IPS-NIHi11 (cell line): ENCODE measurements at regions not wholly inside any gene's neighbourhood (a gene's known extent, or its start where the extent isn't known, plus 50 kb on each side); places are given as distances from the start of the nearest gene placed in this dataset.
"Not testable (repeated sequence)": the region's sequence is repeated elsewhere in the genome, so short reads cannot be mapped to it uniquely, and the experiment has no call there.

Source experiments
- DNase-seq: peaks from one replicate; pipeline ENCODE4 v3.0.0; 2012; ENCODE audit warnings: mixed read lengths, low spot score

DNA sequence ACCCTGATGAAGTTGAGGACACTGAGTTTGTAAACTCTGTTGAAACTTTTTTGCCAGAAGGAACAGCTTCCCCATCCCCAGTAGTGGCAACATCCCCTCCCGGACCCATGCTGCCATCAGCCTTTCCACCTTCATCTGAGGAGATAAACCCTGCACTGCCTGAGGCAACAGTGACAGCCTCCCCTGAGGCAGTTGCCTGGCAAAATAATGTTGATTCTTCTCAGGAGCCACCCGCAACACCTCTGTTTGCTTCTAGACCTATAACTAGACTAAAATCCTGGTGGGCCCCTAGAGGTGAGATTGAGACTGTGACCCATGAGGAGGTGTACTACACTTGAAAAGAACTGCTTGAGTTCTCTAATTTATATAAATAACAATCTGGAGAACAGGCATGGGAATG, 597.6 kb upstream of the NR3C2 start:
- not testable (repeated sequence) for DNase-seq

DNA sequence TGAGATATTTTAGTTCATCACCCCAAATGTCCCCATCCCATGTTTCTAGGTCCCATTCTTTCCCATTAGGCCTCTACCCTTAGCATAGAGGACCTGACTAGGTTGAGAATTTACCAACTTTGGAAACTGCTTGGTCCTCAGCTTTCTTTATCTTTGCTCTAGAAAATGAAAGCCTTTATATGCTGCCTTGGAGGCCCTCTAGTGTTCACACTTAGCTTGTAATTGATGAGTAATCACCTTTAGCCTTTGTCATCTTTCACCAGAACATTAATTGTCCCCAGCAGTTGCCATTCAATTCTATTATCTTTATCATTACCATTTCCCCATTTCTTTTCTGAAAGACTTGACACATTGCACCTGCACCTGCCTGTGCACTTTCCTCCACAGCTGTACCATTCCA, 589.2 kb upstream of the NR3C2 start:
- peak; percentile 21 for DNase-seq

DNA sequence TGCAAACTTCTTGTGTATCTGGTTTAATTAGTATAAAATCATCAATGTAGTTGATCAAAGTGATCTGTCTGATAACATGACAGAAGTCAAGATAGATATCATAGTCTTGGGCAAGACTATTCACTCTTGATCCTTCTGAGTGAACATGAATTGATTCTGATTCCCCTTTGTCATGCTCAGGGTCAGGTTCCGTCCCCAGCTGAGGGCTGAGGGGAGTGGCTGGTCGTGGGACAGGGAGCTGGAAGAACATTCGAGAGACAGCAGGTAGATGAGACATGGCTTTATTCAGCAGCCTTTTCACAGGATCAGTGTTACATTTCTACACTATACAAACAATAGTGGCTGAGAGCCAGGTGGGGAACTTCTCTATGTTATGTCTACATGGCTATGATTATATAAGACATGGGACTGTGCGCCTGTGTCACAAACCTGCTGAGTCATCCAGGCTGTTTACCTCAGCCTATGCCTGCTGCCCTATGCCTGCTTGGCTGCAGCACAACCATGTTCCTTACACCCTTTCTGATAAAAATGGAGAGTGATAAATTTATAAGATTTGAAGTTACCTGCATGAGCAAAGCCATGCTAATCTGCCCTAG, 586.9 kb upstream of the NR3C2 start:
- DNase-seq = no peak

DNA sequence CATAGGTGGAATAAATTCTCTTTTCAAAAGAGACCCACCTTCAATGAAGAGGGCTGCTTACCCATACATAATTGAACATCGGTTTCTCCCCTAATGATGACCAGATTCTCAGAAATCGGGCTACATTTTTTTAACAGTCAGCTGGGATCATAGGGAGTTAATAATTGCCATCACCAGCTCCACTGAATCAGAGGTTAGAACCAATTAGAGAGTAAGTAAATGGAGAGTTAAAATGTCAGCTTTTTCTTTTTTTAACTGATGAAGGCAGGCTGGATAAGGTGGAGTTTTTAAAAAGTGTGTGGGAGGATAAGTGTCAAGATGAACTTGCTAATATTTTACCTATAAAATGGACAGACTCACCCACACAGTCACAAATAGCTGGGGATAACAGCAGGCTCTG, 584.5 kb upstream of the NR3C2 start:
- no peak for DNase-seq

DNA sequence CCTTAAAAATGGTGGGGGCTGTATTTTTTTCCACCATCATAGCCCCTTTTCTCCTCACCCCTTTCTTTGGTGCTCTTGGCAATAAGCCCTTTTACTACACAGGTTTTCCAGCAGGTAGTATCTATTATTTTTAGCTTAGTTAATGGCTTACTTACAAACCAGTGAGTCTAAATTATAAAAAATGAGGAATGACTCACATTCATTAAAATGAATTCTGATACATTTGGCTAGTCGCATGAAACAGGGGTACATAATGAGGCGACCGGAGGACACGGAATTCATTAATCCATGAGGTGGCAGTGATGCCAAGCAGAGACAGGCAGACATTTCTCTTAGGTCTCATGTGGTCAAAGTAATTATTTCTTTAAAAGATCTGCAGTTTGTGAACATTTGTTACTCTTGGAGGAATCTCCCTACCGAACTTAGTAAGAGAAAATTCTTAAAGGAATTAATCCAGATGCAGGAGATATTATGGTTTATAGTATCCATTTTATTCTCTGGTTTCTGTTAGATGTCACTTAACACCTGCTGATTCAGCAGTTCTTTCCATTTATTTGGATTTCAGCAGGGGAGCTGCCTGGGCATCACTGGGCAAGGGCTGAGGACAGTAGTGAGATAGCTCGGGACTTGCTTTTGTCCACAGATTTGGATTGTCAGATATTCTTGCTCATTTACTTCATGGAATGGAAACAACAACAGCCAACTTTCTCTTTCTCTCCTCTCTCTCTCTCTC, 575.0 kb upstream of the NR3C2 start:
- DNase-seq = no peak

DNA sequence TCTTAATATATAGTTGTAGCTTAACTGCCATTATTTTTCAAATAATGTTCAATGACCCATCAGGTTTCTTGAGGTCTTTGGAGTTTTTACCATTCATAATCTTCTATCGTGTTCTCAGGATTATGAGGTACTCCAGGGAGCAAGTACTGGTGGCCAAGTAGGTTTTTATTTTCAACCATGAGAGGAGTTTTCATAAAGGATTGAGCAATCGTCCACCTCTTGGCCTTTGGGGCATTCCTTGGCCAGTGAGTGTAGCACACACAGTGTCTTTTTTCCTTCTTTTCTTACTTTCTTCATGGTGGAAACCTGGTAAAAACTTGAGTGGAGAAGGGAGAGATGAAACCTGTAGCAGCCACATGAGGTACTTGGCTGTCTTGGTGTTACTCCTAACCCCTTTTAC, 567.0 kb upstream of the NR3C2 start:
- no peak for DNase-seq

DNA sequence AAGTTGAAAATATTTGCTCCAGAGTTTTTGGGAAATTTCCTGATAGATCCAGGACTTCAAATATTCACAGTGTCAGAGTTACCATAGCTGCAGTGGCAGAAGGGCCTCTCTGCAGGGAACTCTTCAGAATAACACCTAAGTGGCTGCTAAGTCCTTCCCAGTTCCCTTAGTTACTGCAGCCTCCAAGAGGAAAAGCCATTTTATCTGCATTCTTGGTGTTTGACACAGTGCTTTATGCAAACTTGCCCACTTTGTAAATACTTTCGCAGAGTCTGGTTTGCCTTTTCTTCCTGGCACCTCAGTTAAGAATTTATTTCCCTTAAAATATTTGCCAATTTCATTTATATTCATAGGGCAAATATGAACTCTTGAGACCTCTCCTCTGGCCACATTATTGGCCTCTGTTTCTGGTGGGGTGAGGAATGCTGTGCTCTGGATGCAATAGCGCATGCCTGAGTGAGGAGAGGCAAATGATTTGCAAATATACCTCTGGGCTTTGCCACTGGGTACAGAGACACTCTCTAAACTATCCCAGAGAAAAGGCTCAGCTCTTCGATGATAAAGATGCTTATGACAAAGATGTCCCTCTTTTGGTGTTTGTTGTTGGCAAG, 566.3 kb upstream of the NR3C2 start:
- DNase-seq = no peak

DNA sequence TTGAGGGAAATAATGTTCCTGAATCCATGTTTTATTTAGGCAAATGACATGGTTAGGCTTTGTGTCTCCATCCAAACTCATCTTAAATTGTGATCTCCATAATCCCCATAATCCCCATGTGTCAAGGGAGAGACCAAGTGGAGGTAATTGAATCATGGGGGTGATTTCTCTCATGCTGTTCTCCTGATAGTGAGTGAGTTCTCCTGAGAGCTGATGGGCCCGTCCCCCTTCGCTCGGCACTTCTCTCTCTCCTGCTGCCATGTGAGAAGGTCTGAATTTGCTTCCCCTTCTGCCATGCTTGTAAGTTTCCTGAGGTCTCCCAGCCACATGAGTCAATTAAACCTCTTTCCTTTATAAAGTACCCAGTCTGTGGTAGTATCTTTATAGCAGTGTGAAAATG, 563.0 kb upstream of the NR3C2 start:
- no peak for DNase-seq

DNA sequence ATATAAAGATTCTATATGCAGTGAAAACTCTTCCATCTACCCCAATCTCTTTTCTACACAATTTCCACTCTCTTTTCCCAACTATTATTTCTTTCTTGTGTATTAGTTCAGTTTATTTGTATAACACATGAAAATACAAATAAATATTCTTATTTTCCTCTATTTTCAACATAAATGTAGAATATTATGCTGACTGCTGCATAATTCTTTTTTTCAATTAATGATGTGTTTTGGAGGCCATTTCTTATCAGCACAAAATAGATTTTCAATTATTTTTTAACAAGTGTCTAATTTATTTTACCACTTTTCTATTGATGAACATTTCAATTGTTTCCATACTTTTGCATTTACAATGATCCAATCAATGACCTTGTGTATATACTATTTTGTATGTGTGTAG, 557.7 kb upstream of the NR3C2 start:
- no peak for DNase-seq

DNA sequence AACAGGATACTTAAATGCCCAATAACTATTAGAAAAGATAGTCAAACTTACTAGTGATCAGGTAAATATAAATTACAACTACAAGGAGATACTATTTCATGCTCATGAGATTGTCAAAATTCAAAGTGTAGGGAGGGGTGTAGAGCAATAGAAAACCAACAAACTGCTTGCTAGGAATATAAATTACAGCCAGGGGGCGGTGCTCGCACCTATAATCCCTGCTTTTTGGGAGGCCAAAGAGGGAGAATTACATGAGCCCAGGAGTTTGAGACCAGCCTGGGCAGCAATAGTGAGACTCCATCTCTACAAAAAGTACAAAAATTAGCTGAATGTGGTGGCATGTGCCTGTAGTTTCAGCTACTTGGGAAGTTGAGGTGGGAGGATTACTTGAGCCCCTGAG, 556.5 kb upstream of the NR3C2 start:
- DNase-seq = peak; percentile 8

DNA sequence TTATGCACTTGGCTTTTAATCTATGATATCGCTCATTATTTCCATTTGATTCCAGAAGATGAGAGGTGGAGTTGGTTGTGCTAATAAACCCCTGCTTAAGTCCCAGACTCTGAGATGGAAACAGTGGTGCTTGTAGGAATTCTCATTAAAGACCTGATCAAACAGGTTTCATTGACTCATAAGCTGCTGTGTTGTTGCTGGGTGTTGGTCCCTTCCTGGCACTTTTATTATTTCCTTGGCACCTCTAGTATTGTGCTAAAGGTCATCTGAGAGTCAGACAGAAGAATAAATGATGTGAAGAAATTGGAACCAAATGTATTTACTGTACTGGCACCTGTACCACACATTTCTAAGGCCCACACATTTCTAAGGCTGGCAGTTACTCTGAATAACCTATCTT, 544.7 kb upstream of the NR3C2 start:
- DNase-seq = no peak

DNA sequence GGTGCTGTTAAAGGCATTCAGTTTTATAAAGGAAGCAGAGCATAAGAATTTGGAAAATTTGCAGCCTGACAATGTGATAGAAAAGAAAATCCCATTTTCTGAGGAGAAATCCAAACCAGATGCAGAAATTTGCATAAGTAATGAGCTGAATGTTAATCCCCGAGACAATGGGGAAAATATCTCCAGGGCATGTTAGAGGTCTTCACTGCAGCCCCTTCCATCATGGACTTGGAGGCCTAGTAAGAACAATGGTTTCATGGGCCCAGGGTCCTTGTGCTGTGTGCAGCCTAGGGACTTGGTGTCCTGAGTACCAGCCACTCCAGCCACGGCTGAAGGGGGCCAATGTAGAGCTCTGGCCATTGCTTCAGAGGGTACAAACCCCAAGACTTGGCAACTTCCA, 542.7 kb upstream of the NR3C2 start:
- no peak for DNase-seq

DNA sequence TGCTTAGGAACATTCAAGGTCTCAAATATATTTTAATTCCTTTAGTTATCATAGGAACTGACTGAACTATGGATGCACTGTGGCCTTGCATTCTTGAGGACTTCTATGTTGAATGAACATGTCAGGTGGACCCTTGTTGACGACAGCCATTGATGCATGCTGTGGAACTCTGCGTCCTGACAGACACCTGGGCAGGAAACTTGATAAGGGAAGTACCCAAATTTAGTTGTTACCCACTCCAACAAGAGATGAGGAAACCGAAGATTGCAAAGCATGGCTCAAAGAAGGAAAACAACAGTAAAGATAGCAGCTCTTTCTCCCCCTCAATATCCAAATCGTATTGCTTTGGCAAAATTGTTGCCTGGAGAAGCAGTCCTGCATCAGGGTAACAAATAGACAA, 540.0 kb upstream of the NR3C2 start:
- DNase-seq = no peak

DNA sequence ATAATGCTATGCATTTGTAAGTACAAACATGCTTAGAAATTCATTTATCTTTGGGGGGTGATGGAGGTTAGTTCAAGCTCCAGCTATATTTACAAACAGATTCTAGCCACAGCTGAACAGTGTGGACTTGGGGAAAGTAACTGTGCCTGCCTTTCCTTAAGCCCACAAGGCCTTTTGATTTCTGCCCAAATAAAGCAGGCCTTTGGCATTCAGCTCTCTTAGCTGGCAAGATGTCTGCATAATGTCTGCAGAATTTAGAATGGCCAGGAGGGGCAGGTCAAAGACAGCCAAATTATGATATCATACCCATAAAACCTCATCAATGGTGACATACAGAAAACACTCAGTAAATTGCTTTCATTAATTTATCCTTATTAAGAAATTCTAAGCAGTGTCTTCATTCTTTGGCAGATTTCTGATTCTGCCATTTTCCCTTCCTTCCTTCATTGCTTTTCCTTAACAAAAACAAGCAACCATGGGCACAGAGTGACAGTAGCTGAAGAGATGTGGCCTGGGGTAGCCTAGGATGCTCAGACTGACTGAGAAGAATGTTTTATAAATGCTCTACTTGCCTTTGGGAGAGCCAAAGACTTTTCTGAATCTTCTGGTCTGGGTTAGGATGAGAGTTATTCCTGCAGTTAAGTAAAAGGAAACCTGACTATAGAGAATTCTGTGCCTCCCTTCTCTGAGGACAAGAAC, 538.7 kb upstream of the NR3C2 start:
- no peak for DNase-seq

DNA sequence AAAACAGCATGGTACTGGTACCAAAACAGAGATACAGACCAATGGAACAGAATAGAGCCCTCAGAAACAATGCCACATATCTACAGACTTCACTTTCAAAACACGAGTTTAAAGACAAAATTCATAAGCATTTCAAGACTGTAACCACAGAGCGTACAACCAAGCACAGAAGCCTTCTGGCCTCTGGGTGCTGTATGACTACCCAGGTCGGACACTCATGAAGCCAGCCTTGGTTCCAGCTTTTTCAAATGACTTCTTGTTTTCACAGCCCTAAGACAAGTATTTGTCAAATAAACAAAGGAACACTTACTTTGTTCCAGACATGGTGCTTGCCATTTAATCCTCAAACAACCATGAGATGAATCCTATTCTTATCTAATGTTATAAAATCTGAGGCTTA, 536.1 kb upstream of the NR3C2 start:
- DNase-seq = no peak

DNA sequence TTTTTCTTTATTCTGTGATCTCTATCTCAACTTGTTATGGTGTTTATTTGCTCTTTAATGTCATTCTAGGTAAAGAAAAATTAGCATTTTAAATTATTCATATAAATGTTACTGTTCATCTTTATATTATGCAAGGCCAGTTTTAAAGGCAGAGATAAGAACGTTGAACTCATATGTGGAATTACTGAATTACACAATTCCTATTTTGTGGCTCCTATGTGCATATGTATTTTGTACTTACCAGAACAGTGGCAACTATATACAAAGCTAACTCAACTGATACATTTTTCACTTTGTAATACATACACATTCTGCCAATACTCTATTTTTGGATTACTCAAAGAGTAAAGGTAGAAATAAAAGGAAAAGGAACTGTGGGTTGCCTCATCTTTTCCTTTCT, 533.2 kb upstream of the NR3C2 start:
- DNase-seq = no peak

DNA sequence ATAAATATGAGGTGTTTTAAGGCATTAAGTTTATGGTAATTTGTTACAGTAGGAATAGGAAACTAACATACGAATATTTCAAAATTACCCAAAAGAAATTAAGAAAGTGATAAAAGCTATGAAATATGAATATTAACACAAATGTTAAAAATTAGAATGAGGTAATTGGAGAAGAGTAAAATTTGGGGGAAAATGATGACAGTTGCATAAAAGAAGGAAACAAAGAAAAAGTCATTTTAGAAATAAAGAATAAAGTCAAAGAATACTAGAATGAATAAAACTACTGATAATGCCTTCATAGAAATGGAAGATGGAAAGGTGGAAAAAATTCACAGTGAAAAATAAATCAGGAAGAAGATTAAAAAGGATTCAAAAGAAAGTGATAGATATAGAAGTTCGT, 522.9 kb upstream of the NR3C2 start:
- DNase-seq = no peak

DNA sequence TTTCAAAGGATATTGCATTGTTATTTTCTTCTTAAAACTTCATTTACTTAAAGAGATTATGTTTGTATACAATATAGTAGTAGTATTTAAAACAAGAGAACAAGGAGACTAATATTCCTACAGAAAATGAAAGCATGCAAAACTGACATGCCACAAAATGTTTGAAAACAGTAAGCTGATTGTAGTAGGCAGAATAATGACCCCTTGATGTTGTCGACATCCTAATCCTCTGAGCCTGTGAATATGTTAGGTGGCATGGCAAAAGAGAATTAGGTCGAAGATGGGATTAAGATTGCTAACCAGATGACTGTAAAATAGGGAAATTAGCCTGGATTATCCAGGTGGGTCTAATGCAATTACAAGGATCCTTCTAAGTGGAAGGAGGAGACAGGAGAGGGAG, 522.2 kb upstream of the NR3C2 start:
- DNase-seq = no peak

DNA sequence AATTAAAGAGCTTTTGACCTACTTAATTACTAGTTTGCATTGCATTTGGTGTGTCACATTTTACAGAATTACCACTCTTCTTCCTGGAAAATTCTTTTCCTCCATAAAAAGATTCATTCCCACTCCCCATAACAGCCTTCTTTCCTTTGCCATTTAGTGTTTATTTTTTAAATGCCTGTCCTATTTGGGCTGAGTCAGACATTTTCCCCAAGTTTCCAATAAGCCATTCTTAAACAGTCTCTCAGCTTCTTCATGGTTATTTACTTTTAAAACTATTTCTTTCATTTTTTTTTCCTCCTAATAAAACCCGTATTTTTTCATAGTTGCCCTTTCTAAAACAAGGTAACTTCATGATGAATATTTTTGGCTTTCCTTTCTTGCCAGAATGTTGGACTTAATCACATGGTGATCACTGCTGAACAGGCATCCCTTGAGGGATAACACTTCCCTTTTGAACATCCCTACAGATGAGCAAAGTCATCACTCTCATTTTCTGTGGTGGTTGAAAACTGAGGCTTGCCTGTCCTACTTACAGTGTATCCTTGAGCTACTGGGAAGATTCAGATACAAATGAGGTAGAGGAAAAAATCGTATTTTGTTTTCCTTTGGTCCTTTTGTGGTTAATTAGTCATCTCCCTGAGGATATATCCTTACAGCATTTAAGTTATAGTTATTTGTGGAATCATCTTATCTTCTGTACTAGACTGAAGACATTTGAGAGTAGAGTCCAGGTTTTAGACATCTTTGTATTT, 520.5 kb upstream of the NR3C2 start:
- no peak for DNase-seq

DNA sequence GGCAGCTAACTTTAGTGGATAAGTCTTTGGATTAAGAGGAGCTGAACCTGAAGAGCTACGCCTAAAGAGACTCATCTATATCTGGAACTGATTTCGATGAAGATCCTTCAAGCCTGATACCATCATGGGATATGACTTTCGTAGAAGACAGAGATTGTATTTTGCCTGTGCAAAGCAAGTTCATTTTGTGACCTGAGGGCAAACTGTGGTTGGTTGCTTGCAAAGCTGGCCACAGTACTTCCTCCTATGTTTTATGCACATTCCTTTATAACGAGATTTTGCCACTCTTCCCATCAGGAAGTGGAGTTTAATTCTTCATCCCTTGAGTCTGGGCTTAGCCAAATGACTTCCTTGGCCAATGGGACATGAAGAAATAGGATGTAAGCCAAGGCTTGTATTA, 519.3 kb upstream of the NR3C2 start:
- no peak for DNase-seq

DNA sequence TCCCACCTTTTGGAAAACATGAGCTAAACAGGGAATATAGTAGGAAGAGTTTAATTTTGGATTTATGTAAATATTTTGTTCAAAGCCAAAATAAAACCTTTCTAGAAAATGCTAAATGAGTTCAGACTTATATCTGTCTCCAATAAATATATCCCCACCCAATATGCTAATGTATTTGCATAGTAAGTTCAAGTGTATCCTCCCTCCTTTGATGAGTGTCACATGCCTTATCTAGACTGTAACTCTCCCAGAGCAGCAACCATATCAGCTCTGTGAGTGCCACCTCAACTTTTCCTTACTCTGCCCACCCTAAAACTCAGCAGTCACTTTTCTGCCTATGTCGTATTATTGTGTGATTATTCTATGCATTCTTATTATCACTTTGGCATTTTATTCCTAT, 516.1 kb upstream of the NR3C2 start:
- DNase-seq = no peak

DNA sequence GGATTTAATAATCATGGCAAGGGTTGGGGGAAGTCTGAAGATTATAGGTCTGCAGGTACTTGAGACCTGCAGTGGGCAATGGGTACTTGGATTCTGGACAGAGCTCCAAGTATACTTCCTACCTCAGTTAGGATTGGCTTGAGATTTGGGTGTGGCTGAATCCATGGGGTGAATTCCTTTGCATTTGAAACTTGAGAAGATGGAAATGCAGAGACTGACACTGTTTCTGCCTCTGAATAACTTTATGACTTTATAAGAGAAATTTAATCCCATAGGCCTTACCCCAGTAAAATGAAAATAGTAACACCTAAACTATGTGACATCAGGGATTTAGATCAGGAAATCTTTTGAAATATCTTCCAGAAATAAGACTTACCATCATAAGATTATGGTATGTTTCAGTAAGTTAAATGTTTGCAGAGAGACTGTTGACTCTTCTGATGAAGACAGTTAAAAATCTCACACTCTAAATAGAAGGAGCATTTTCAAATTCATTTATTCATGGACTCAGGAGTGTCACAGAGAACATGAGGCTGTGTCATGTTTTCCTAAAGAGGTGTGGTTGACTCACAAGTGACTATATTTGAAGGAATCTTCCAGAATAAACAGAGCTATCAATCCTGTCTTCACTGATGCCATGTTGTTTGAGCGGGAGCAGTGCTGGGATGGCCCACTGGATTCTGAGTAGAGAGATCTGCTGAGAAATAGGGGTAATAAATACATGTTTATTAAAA, 513.5 kb upstream of the NR3C2 start:
- peak; percentile 21 for DNase-seq
